ENCODE measurements at regions not wholly inside any gene's neighbourhood (a gene's known extent, or its start where the extent isn't known, plus 50 kb on each side); places are given as distances from the start of the nearest gene placed in this dataset.
"Not testable (repeated sequence)": the region's sequence is repeated elsewhere in the genome, so short reads cannot be mapped to it uniquely, and the experiment has no call there.

DNA sequence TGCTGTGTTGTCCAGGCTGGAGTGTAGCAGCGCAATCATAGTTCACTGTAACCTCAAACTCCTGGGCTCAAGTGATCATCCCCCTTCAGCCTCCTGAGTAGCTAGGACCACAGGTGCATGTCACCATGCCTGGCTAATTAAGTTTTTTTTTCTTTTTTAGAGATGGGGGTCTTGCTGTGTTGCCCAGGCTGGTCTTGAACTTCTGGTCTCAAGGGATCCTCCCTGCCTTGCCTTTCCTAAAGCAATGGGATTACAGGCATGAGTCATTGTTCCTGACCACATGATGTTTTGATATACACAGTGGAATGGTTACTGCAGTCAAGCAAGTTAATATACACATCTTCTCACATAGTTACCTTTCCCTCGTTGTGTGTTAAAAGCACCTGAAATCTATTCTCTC, 140.3 kb downstream of the GPR85 start:
- intact Hi-C loops (cut with DNase I), result no loop called here
- ATAC-seq, result no peak
- Histone ChIP-seq H3K4me3 (no peak overlapping the region), H3K4me1 (no peaks in the 10 kb centered on the region), H3K9me3 (no peaks in the 10 kb centered on the region), H3K27ac (no peak overlapping the region), H3K27me3 (peaks cover 0 to 9% of the 10 kb centered on the region in 2 donors), H3K36me3 (no peaks in the 10 kb centered on the region)
- DNase-seq, result no peak
- TF ChIP-seq, protein P1, sequence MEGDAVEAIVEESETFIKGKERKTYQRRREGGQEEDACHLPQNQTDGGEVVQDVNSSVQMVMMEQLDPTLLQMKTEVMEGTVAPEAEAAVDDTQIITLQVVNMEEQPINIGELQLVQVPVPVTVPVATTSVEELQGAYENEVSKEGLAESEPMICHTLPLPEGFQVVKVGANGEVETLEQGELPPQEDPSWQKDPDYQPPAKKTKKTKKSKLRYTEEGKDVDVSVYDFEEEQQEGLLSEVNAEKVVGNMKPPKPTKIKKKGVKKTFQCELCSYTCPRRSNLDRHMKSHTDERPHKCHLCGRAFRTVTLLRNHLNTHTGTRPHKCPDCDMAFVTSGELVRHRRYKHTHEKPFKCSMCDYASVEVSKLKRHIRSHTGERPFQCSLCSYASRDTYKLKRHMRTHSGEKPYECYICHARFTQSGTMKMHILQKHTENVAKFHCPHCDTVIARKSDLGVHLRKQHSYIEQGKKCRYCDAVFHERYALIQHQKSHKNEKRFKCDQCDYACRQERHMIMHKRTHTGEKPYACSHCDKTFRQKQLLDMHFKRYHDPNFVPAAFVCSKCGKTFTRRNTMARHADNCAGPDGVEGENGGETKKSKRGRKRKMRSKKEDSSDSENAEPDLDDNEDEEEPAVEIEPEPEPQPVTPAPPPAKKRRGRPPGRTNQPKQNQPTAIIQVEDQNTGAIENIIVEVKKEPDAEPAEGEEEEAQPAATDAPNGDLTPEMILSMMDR (IDR thresholded peaks at IDR 0.05), result no peak

- Histone ChIP-seq H3K27ac (no peak overlapping the region), H3K4me3 (no peak overlapping the region), H3K9me3 (no peaks in the 10 kb centered on the region), H3K4me1 (peaks cover 3 to 5% of the 10 kb centered on the region in 2 donors), H3K36me3 (no peaks in the 10 kb centered on the region), H3K27me3 (peaks cover 0 to 9% of the 10 kb centered on the region in 2 donors)
- intact Hi-C loops (cut with DNase I), result no loop called here
- ATAC-seq, result no peak
- DNase-seq, result no peak
- TF ChIP-seq, protein P1 (IDR thresholded peaks at IDR 0.05), result no peak
Measured at GRCh38 chr7:112945046-112945445, 141.6 kb downstream of the GPR85 start.

- peak in 1 of 4 donors; percentile 58 for DNase-seq
- ATAC-seq, result no peak
- Histone ChIP-seq H3K4me1 (peaks cover 8 to 15% of the 10 kb centered on the region in 2 donors), H3K4me3 (no peak overlapping the region), H3K27me3 (no peaks in the 10 kb centered on the region), H3K27ac (no peak overlapping the region), H3K9me3 (no peaks in the 10 kb centered on the region), H3K36me3 (no peaks in the 10 kb centered on the region)
- intact Hi-C loops (cut with DNase I), result no loop called here
- TF ChIP-seq, protein P1 (IDR thresholded peaks at IDR 0.05), result no peak
Measured at GRCh38 chr7:112942981-112943380, 143.6 kb downstream of the GPR85 start.

GRCh38 chr7:112942125-112942524, 144.5 kb downstream of the GPR85 start:
- DNase-seq; H3K27me3 ChIP-seq; ATAC-seq; H3K9me3 ChIP-seq; intact Hi-C loops (cut with DNase I); H3K27ac ChIP-seq; H3K36me3 ChIP-seq; H3K4me3 ChIP-seq: not testable (repeated sequence)
- H3K4me1 ChIP-seq, result peaks cover 11 to 22% of the 10 kb centered on the region in 2 donors

- ATAC-seq (peak; percentile 41), DNase-seq (no peak)
- TF ChIP-seq, protein P1 (IDR thresholded peaks at IDR 0.05), result no peak
- Histone ChIP-seq H3K27ac (peak overlapping the region; percentile 73 to 86), H3K4me3 (peak overlapping the region; percentile 80 to 94), H3K4me1 (peaks cover 11 to 33% of the 10 kb centered on the region in 2 donors), H3K9me3 (no peaks in the 10 kb centered on the region), H3K36me3 (no peaks in the 10 kb centered on the region), H3K27me3 (no peaks in the 10 kb centered on the region)
- intact Hi-C loops (cut with DNase I), result no loop called here
Measured at GRCh38 chr7:112940314-112940732, 146.3 kb downstream of the GPR85 start.
